H1 (cell line): ENCODE measurements at regions not wholly inside any gene's neighbourhood (a gene's known extent, or its start where the extent isn't known, plus 50 kb on each side); places are given as distances from the start of the nearest gene placed in this dataset.

Experiments
- CTCF ChIA-PET: fragments of 300-600 bp; sonication (Branson Sonifier 250); formaldehyde crosslinking; loops from one replicate; lab custom pipeline; 2021; ENCODE audit not compliant: partially characterized antibody; lab: Charles Lee
- POLR2A ChIA-PET: fragments of 300-600 bp; sonication (Branson Sonifier 250); formaldehyde crosslinking; loops from one replicate; lab custom pipeline; 2021; ENCODE audit warnings: inconsistent platforms; ENCODE audit not compliant: partially characterized antibody; lab: Charles Lee
- DNase-seq, 2 experiments: peaks; one replicate each; pipeline versions ENCODE4 v3.0.0 to v3.0.0-alpha.2; 2010 to 2022; ENCODE audit warnings: low spot score in 2 of 2, low read depth in 1 of 2, mixed read lengths in 1 of 2
- FAIRE-seq: peaks from 2 replicates; lab custom pipeline; 2011; peaks lifted over from hg19 to GRCh38; lab: Jason Lieb, UNC
- H2AFZ ChIP-seq: 2 replicates; pipeline ENCODE4 v1.8.1; 2012; ENCODE audit warnings: low read length, inconsistent platforms
- H2AK5ac ChIP-seq: 2 replicates; pipeline ENCODE4 v1.6.1; 2013; ENCODE audit warnings: low read depth, low read length
- H2BK120ac ChIP-seq: replicated peaks from 2 replicates; pipeline ENCODE3; 2013; ENCODE audit warnings: low read depth, low read length, inconsistent platforms
- H2BK12ac ChIP-seq: 2 replicates; pipeline ENCODE4 v1.6.1; 2013; ENCODE audit warnings: low read depth, low read length
- H2BK15ac ChIP-seq: 2 replicates; pipeline ENCODE4 v1.6.1; 2013; ENCODE audit warnings: low read length
- H2BK20ac ChIP-seq: 2 replicates; pipeline ENCODE4 v1.6.1; 2013; ENCODE audit warnings: low read length
- H2BK5ac ChIP-seq: 2 replicates; pipeline ENCODE4 v1.6.1; 2013; ENCODE audit warnings: low read depth, low read length
- H3K14ac ChIP-seq: 2 replicates; pipeline ENCODE4 v1.6.1; 2013; ENCODE audit warnings: inconsistent platforms; ENCODE audit not compliant: insufficient read length
- H3K18ac ChIP-seq: 2 replicates; pipeline ENCODE4 v1.6.1; 2013; ENCODE audit warnings: low read length; ENCODE audit errors: extremely low read depth
- H3K23ac ChIP-seq: 2 replicates; pipeline ENCODE4 v1.6.1; 2013; ENCODE audit warnings: inconsistent platforms; ENCODE audit not compliant: insufficient read length
- H3K23me2 ChIP-seq: 2 replicates; pipeline ENCODE4 v1.6.1; 2013; ENCODE audit warnings: low read depth, low read length
- H3K27ac ChIP-seq: 2 replicates; pipeline ENCODE4 v1.6.1; 2011; ENCODE audit warnings: low read depth, low read length, inconsistent platforms
- H3K27me3 ChIP-seq, 4 experiments: replicated peaks in 1 of 4; 1 replicate in 1 of 4; 2 replicates in 3 of 4; pipeline versions ENCODE4 v1.6.1 to v1.8.1; 2011 to 2013; ENCODE audit warnings: low read length in 3 of 4, mild to moderate bottlenecking in 3 of 4, inconsistent platforms in 2 of 4, mixed read lengths in 2 of 4, moderate library complexity in 1 of 4; ENCODE audit not compliant: control insufficient read depth in 3 of 4, insufficient read depth in 3 of 4; ENCODE audit errors: extremely low read depth in 1 of 4
- H3K36me3 ChIP-seq, 4 experiments: 2 replicates each; pipeline versions ENCODE4 v1.6.1 to v1.8.1; 2011 to 2013; ENCODE audit warnings: mild to moderate bottlenecking in 4 of 4, low read length in 3 of 4, moderate library complexity in 2 of 4, control low read depth in 1 of 4, inconsistent platforms in 1 of 4; ENCODE audit not compliant: insufficient read depth in 4 of 4, control insufficient read depth in 2 of 4
- H3K4ac ChIP-seq: replicated peaks from 2 replicates; pipeline ENCODE3; 2013; ENCODE audit warnings: low read length, low read depth, mixed read lengths, inconsistent platforms; ENCODE audit not compliant: insufficient read length
- H3K4me1 ChIP-seq, 4 experiments: replicated peaks in 1 of 4; 1 replicate in 1 of 4; 2 replicates in 3 of 4; pipeline versions ENCODE4 v1.6.1 to v1.8.1; 2011 to 2013; ENCODE audit warnings: low read length in 3 of 4, inconsistent platforms in 2 of 4, mixed read lengths in 1 of 4; ENCODE audit not compliant: insufficient read depth in 4 of 4, control insufficient read depth in 3 of 4
- H3K4me2 ChIP-seq, 2 experiments: 2 replicates each; pipeline versions ENCODE4 v1.6.1 to v1.8.1; 2011 to 2013; ENCODE audit warnings: low read depth in 2 of 2, low read length in 2 of 2, control low read depth in 1 of 2, inconsistent platforms in 1 of 2, mild to moderate bottlenecking in 1 of 2; ENCODE audit not compliant: insufficient read depth in 1 of 2
- H3K4me3 ChIP-seq, 4 experiments: fragments of 200-600, 300-600 bp in 1 of 4; sonication (generic), shearing (Covaris generic), sonication (Bioruptor Twin) in 1 of 4; 2 replicates each; pipeline versions ENCODE4 v1.5.1 to v1.8.1; 2011 to 2016; ENCODE audit warnings: low read length in 4 of 4, low read depth in 3 of 4, control low read depth in 2 of 4, inconsistent platforms in 2 of 4, mild to moderate bottlenecking in 2 of 4, mixed read lengths in 1 of 4, moderate library complexity in 1 of 4; ENCODE audit not compliant: insufficient read depth in 2 of 4; ENCODE audit errors: extremely low read depth in 1 of 4
- H3K56ac ChIP-seq: replicated peaks from 2 replicates; pipeline ENCODE3; 2013; ENCODE audit warnings: low read depth, mild to moderate bottlenecking, mixed read lengths, low read length, inconsistent platforms; ENCODE audit not compliant: insufficient read length
- H3K79me1 ChIP-seq: 2 replicates; pipeline ENCODE4 v1.6.1; 2013; ENCODE audit warnings: low read depth, low read length, control low read depth
- H3K79me2 ChIP-seq, 2 experiments: 2 replicates each; pipeline versions ENCODE4 v1.6.1 to v1.8.1; 2012 to 2013; ENCODE audit warnings: low read length in 2 of 2, mild to moderate bottlenecking in 2 of 2, inconsistent platforms in 1 of 2; ENCODE audit not compliant: insufficient read depth in 2 of 2, control insufficient read depth in 1 of 2
- H3K9ac ChIP-seq, 4 experiments: replicated peaks in 1 of 4; 1 replicate in 1 of 4; 2 replicates in 3 of 4; pipeline versions ENCODE4 v1.6.1 to v1.8.1; 2011 to 2013; ENCODE audit warnings: low read depth in 3 of 4, low read length in 3 of 4, control low read depth in 2 of 4, mild to moderate bottlenecking in 2 of 4, moderate library complexity in 2 of 4, inconsistent platforms in 1 of 4; ENCODE audit errors: extremely low read depth in 1 of 4
- H3K9me3 ChIP-seq, 2 experiments: 2 replicates each; pipeline versions ENCODE4 v1.6.1 to v1.8.1; 2012 to 2013; ENCODE audit warnings: mild to moderate bottlenecking in 2 of 2, moderate library complexity in 2 of 2, control low read depth in 1 of 2, inconsistent platforms in 1 of 2, low read depth in 1 of 2, low read length in 1 of 2, mixed read lengths in 1 of 2; ENCODE audit not compliant: insufficient read depth in 2 of 2
- H4K20me1 ChIP-seq, 2 experiments: replicated peaks in 1 of 2; 2 replicates each; pipeline versions ENCODE3 to v1.8.1; 2011 to 2013; ENCODE audit warnings: inconsistent platforms in 2 of 2, low read length in 2 of 2, mild to moderate bottlenecking in 1 of 2; ENCODE audit not compliant: insufficient read depth in 2 of 2, control insufficient read depth in 1 of 2
- H4K5ac ChIP-seq: 2 replicates; pipeline ENCODE4 v1.6.1; 2013; ENCODE audit warnings: low read length, low read depth, mixed read lengths, inconsistent platforms; ENCODE audit not compliant: insufficient read length
- H4K8ac ChIP-seq: 2 replicates; pipeline ENCODE4 v1.8.0; 2013; ENCODE audit warnings: mild to moderate bottlenecking, moderate library complexity, low read length, inconsistent platforms; ENCODE audit not compliant: insufficient read depth; ENCODE audit errors: extremely low read depth
- H4K91ac ChIP-seq: replicated peaks from 2 replicates; pipeline ENCODE3; 2013; ENCODE audit warnings: low read length, mixed read lengths, inconsistent platforms; ENCODE audit not compliant: insufficient read length
- ASH2L ChIP-seq: fragments of 200-600, 300-600 bp; sonication (generic); IDR thresholded peaks from one replicate; pipeline ENCODE4 v1.7.1; 2017; ENCODE audit warnings: low read length
- BCL11A ChIP-seq, 2 experiments: IDR thresholded peaks; one replicate each; pipeline ENCODE4 v1.6.1; 2011; ENCODE audit warnings: low read depth in 2 of 2, low read length in 2 of 2, mild to moderate bottlenecking in 2 of 2
- GABPA ChIP-seq: IDR thresholded peaks from 2 replicates; pipeline ENCODE4 v1.6.1; 2011; ENCODE audit warnings: mild to moderate bottlenecking, low read length, moderate library complexity, borderline replicate concordance; ENCODE audit not compliant: insufficient read depth
- KDM4A ChIP-seq: IDR thresholded peaks from one replicate; pipeline ENCODE4 v1.7.1; 2012; ENCODE audit warnings: low read depth, mild to moderate bottlenecking, moderate library complexity, low read length, inconsistent platforms; ENCODE audit not compliant: severe bottlenecking
- RBBP5 ChIP-seq: IDR thresholded peaks from 2 replicates; pipeline ENCODE4 v1.7.1; 2012; ENCODE audit warnings: low read depth, mild to moderate bottlenecking, inconsistent platforms, low read length, moderate library complexity, borderline replicate concordance
- RFX5 ChIP-seq: IDR thresholded peaks from 2 replicates; pipeline ENCODE4 v1.6.1; 2011; ENCODE audit warnings: low read depth, low read length, improper control_type of control experiment, borderline replicate concordance
- SP1 ChIP-seq: IDR thresholded peaks from 2 replicates; pipeline ENCODE4 v1.6.1; 2011; ENCODE audit warnings: low read depth, low read length
- SRF ChIP-seq: IDR thresholded peaks from 2 replicates; pipeline ENCODE4 v1.6.1; 2011; ENCODE audit warnings: mild to moderate bottlenecking, low read depth, low read length, moderate library complexity
- TCF12 ChIP-seq: IDR thresholded peaks from 2 replicates; pipeline ENCODE4 v1.6.1; 2011; ENCODE audit warnings: low read depth, mild to moderate bottlenecking, low read length
- YY1 ChIP-seq: IDR thresholded peaks from 2 replicates; pipeline ENCODE4 v1.6.1; 2011; ENCODE audit warnings: low read depth, mild to moderate bottlenecking, low read length
- WGBS, 2 experiments: shearing (Covaris generic) in 1 of 2; methylation state at CpG; one replicate each; pipeline versions ENCODE4 v1.1.6 to v1.1.7; 2013 to 2015; ENCODE audit warnings: low lambda C conversion rate in 2 of 2, mixed read lengths in 2 of 2, inconsistent platforms in 1 of 2, low coverage in 1 of 2, missing lambda C conversion rate in 1 of 2; ENCODE audit not compliant: insufficient replicate concordance in 2 of 2, insufficient coverage in 1 of 2, insufficient read length in 1 of 2; ENCODE audit errors: extremely low coverage in 1 of 2, missing lambda C conversion rate in 1 of 2; 5-methylcytosine and 5-hydroxymethylcytosine counted together

- Histone ChIP-seq H4K5ac (no peak overlapping the region), H3K56ac (no peak overlapping the region), H2BK15ac (no peak overlapping the region), H4K8ac (no peak overlapping the region), H3K4me2 (no peak overlapping the region), H3K79me1 (no peaks in the 10 kb centered on the region; the same call in 1 of the 2 replicates), H2BK5ac (no peak overlapping the region), H4K20me1 (no peaks in the 10 kb centered on the region), H3K27me3 (no peaks in the 10 kb centered on the region; a peak in 1 of 7 replicates), H3K18ac (no peak overlapping the region), H3K23me2 (no peaks in the 10 kb centered on the region), H4K91ac (no peak overlapping the region), H2BK12ac (no peak overlapping the region), H3K4ac (no peak overlapping the region), H2AK5ac (no peak overlapping the region), H3K27ac (no peak overlapping the region), H3K9me3 (no peaks in the 10 kb centered on the region), H3K36me3 (no peaks in the 10 kb centered on the region), H3K4me3 (no peak overlapping the region), H3K14ac (no peak overlapping the region), H2BK120ac (no peak overlapping the region), H2AFZ (no peak overlapping the region), H2BK20ac (peak overlapping the region; percentile 35; the same call in 1 of the 2 replicates), H3K4me1 (peaks cover 0 to 6% (median 3%) of the 10 kb centered on the region in 4 experiments; a peak in 5 of 7 replicates), H3K23ac (no peak overlapping the region), H3K9ac (no peak overlapping the region), H3K79me2 (no peaks in the 10 kb centered on the region)
- FAIRE-seq: no peak
- CTCF ChIA-PET: interaction anchor here (0.7 kb wide), 1 partner anchor 10 kb away, joined by 4 read pairs; no protein-coding TSS in a partner anchor
- POLR2A ChIA-PET: interaction anchor here (1.7 kb wide), 1 partner anchor 9 kb away, joined by 3 read pairs; no protein-coding TSS in a partner anchor
- 92% methylated on average over 1 of the region's 1 CpG; no CpG with 5 or more reads in 1 of the 2 experiments for WGBS, 2 experiments
- DNase-seq: no peak
- TF ChIP-seq RFX5 (no peak), RBBP5 (no peak), GABPA (no peak), ASH2L (no peak), BCL11A (IDR thresholded peaks at IDR 0.05; ENCODE audit: low read depth in 2 of 2, low read length in 2 of 2) (no peak), KDM4A (no peak), SRF (no peak), YY1 (no peak), SP1 (no peak), TCF12 (no peak)
Measured at GRCh38 chr4:20622701-20623100, 77.6 kb upstream of the PACRGL start.
